Activated CD4-positive, CD25-positive, alpha-beta regulatory T cell treated with anti-CD3 and anti-CD28 coated beads, Interleukin-2, amount 50 U/mL, for 16 hours (primary cell): ENCODE measurements at regions not wholly inside any gene's neighbourhood (a gene's known extent, or its start where the extent isn't known, plus 50 kb on each side); places are given as distances from the start of the nearest gene placed in this dataset.
A peak's percentile ranks its signal among the peaks of the same experiment; 100 is the strongest.
"Not testable (repeated sequence)": the region's sequence is repeated elsewhere in the genome, so short reads cannot be mapped to it uniquely, and the experiment has no call there.

Experiments
- DNase-seq: peaks from one replicate; pipeline ENCODE4 v3.0.0-alpha.2; 2020; ENCODE audit warnings: low read depth, low spot score

GRCh38 chr7:98727146-98727709 is 110.1 kb downstream of the NPTX2 start:
- no peak for DNase-seq

- DNase-seq, result no peak
Observed at GRCh38 chr7:98728555-98728954, 111.5 kb downstream of the NPTX2 start.

DNA sequence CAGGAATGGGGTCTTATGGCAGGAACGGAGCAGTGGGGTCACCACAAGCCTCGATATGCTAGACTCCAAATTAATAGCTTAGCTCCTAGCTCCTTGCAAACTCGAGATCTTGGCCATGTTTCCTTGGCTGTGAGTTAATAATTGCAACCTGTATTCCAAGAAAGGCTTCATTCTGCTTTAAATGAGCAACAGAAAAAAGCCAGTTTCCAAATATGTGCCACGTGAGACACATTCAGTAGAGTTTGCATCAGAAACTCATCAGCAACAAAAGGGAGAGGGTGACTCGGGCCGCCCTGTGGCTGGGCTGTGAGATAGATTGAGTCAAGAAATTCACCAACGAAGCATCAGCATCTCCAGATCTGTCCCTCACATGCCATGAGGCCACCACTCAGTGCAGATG is 112.0 kb downstream of the NPTX2 start:
- DNase-seq, result no peak

- no peak for DNase-seq
Observed at GRCh38 chr7:98730326-98730725, 113.2 kb downstream of the NPTX2 start.

DNA sequence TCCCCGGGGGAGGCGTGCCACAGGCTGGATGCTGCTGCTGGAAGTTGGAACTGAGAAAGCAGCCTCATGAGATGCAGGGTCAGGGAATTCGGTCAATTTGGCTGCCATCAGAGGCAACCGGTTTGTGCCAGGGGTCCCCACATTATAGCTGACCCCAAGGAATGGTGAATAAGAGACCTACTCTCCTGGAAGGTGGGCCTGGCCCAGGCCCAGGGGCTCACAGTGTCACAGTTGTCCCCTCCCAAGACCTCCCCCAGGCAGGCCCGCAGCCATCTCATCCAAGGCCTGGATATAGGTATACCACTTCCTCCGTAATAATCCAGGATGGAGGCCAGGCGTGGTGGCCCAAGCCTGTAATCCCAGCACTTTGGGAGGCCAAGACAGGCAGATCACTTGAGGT is 114.6 kb downstream of the NPTX2 start:
- no peak for DNase-seq

DNA sequence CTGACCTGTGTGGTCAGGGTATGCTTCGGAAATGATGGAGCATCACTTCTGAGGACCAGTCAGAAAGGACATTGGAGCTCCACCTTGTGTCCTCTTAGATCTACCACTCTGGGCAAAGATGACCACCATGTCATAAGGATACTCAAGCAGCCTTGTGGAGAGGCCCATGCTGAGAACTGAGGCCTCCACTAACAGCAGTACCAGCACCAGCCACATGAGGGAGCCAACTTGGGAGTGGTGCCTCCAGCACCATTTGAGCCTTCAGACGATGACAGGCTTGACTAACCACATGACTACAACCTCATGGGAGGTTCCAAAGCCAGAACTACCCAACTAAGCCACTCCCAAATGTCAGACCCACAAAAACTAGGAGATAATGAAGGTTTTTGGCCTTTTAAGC is 116.0 kb downstream of the NPTX2 start:
- DNase-seq, result no peak

GRCh38 chr7:98735801-98736200 is 118.7 kb downstream of the NPTX2 start:
- no peak for DNase-seq

DNA sequence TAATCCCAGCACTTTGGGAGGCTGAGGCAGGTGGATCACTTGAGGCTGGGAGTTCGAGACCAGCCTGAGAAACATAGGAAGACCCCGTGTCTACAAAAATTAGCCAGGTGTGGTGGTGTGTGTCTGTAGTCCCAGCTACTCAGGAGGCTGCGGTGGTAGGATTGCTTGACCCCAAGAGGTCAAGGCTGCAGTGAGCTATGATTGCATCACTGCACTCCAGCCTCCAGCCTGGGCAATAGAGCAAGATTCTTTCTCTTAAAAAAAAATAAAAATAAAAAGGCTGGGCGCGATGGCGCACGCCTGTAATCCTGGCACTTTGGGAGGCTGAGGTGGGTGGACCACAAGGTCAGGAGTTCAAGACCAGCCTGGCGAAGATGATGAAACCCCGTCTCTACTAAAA is 119.4 kb downstream of the NPTX2 start:
- DNase-seq, result not testable (repeated sequence)

DNA sequence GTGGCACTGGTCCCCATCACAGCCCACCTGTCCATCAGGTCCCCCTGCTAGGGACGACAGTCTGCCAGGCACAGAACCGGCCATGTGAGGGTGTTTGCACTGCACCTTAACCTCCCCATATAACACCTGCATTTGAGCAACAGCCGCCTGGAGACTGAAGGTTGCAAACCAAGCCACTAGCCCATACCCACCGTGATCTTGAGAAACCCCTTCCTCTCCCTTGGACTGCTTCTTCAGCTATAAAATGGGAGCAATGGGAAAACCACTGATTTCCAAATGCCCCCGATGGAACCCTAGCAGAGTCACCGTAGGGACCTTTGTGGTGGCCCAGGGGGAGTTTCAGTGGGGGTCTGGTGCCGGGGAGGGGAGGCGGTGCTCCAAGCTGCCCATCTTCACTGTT is 120.1 kb downstream of the NPTX2 start:
- no peak for DNase-seq

DNA sequence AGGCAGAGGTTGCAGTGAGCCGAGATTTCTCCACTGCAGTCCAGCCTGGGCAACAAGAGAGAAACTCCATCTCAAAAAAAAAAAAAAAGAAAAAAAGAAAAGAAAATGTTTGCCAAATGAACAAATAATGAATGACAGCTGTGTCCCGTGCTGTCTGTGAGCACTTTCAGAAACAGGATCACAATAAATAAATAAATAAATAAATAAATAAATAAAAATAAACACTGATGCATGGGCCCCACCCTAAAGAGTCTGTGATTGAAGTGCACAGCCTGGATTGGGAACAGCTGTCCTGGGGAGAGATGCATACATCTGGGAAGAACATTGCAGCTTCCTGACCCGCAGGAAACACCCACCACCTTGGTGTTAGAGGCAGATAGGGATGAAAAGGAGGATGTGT is 123.6 kb downstream of the NPTX2 start:
- no peak for DNase-seq

GRCh38 chr7:98745722-98746318 is 124.0 kb downstream of the TMEM130 start:
- peak; percentile 48 for DNase-seq

DNA sequence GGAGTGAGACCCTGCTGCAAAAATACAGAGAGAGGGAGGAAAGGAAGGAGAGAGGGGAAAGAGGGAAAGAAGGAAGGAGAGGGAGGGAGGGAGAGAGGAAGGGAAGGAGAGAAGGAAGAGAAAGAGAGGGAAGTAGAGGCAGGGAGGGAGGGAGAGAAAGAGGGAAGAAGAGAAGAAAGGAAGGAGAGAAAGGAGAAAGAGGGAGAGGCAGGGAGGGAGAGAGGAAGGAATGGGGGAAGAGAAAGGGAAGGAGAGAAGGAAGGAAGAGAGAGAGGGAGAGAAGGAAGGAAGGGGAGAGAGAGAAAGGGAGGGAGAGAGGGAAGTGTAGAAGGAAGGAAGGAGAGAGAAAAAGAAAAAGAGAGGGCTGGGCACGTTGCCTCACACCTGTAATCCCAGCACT is 121.7 kb downstream of the TMEM130 start:
- DNase-seq, result no peak

DNA sequence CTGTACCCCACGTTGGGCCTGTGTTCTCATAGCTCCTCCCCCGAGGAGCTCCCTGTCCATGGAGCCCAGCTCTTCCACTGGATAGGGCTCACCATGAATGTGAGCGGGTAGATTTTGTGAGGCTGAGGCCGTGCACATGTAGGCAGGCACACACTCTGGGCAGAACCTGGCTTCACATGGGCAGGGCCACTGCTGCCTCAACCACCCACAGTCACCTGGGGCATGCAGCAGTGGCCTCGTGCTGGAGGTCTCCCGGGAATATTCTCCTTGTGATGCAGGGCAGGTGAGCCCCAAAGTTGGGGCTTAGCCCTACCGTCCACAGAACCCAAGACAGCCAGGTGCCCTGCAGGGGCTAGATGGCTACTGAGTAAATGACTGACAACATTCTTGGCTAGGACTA is 116.6 kb downstream of the TMEM130 start:
- no peak for DNase-seq

- no peak for DNase-seq
Observed at GRCh38 chr7:98753989-98754479, 115.8 kb downstream of the TMEM130 start.

DNA sequence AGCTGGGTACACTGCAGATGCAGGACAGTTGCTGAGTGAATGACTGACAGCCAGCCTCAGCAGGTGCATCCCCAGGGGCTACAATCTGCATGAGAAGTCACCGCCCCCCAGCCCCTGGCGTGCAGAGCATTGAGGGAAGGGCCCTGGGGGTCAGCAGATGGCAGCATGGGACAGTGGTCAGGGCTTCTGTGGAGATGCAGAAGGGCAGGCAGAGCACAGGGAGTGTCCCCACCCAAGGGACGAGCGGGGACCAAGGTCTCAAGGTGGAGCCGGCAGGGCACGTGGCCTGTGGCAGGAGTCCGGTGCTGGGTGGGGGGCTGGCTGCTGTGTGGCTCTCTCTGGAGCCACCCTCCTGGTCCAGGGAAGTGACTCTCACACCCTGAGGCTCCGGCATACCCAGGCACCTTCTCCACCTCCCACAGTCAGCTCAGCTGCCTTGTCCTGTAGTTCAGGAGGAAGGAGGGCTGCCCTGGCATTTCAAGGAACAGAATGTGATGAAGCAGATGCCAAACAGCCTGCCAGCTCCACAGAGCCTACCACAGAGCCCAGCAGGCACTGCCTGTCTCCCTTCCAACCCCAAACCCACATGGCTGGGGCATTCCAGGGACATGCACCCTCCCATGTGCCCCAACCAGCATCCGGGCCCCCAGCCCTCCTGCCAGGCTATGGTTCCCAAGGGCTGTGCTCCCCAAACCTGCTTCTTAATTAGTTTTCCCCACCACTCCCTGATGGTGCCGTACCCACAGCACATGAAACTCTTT is 114.5 kb downstream of the TMEM130 start:
- DNase-seq, result no peak

DNA sequence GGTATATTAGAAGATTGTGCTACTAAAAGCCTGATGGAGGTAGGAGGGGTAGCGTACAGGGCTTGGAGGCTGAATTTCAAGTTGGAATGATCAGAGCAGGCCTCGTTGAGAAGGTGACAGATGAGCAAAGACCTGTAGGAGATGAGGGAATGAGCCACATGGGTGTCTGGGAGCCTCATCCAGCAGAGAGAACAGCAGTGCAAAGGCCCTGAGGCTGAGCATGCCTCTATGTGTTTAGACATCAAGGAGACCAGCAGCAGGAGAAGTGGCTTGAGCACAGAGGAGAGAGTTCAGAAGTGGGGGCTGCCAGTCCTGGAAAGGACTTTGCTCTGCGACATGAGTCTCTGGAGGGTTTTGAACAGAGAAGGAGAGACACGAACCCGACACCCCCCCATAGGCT is 111.7 kb downstream of the TMEM130 start:
- DNase-seq, result no peak

- no peak for DNase-seq
Observed at GRCh38 chr7:98760201-98760651, 109.6 kb downstream of the TMEM130 start.

DNA sequence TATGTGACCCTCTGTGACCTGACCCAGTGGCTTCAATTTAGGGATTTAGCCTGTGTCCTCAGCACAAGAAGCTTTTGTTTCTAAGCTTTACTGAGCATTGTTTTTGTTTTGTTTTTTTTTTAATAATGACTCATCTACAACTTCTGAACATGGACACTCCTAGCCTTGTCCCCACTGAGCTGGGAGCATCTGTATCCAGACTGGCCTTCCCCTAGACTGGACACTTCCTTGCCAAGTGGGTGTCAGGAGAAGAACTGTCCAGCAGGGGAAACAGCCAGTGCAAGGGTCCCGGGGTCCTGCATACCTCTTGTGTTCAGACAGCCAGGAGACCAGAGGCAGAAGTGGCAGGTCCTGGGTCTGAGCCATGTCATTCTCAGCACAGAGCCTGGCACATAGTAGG is 108.6 kb downstream of the TMEM130 start:
- no peak for DNase-seq

DNA sequence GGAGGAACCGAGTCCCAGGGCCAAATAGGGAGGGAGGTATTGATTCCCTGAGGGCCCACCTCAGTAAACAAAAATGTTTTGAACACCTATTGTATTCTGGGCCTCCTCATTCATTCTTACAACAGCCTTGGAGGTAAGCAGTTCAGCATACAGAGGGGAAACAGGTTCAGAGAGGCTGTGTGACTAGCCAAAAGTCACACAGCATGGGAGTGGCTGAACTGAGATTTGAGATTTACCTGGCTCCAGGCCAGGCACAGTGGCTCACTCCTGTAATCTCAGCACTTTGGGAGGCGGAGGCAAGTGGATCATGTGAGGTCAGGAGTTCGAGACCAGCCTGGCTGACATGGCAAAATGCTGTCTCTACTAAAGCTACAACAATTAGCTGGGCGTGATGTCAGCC is 107.2 kb downstream of the TMEM130 start:
- DNase-seq, result no peak

- no peak for DNase-seq
Observed at GRCh38 chr7:98763441-98763840, 106.4 kb downstream of the TMEM130 start.

DNA sequence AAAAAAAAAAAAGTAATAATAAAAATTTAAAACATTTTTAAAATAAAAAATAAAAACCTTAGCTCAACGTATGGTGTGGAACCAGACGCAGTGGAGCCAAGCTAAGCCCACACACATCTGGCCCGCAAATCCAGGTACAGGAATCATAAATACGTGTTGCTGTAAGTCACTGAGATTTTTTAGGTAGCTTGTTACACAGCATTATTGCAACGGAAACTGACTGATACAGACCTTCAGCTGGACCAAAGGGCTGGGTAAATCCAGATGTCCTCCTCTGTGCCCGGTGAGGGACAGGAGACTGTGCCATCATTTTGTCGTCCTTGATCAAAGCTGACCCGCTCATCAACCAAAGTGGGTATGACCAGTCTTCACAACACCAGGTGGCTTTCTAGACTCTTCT is 104.9 kb downstream of the TMEM130 start:
- no peak for DNase-seq

- not testable (repeated sequence) for DNase-seq
Observed at GRCh38 chr7:98770085-98770484, 99.7 kb downstream of the TMEM130 start.

DNA sequence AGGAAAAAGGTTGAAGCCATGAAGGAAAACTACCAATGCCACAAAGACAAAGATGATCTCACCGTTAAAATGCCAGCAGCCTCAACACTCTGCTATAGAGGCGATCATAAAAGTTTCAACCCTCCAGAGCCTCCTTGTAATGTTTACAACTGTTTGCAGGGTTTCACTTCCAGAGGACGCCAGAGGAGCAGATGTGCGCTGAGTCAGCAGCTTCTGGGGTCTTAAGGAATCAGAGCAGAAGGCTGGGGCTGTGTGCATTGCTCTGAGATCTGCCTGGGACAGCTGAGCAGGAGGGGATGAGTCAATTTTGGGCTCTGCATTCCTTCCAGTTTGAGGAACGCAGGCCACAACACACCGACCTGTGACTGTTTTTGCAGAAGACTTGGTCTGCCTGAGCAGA is 98.3 kb downstream of the TMEM130 start:
- no peak for DNase-seq
